ENCODE measurements at regions not wholly inside any gene's neighbourhood (a gene's known extent, or its start where the extent isn't known, plus 50 kb on each side); places are given as distances from the start of the nearest gene placed in this dataset.

GRCh38 chr2:129281791-129282530 lies 697.5 kb upstream of the RAB6C start:
- TF ChIP-seq CTCF (conservative IDR thresholded peaks at IDR 0.05; ENCODE audit: low read depth, low read length), result no peak
- no peak for DNase-seq (ENCODE audit: low read depth)
- no peak overlapping the region for H3K4me3 ChIP-seq (ENCODE audit: low read depth, low read length)

GRCh38 chr2:129285012-129285411 lies 694.5 kb upstream of the RAB6C start:
- no peak for DNase-seq (ENCODE audit: low read depth)
- H3K4me3 ChIP-seq (ENCODE audit: low read depth, low read length), result no peak overlapping the region
- no peak for TF ChIP-seq CTCF (conservative IDR thresholded peaks at IDR 0.05; ENCODE audit: low read depth, low read length)

- TF ChIP-seq CTCF (conservative IDR thresholded peaks at IDR 0.05; ENCODE audit: low read depth, low read length), result no peak
- no peak for DNase-seq (ENCODE audit: low read depth)
- no peak overlapping the region for H3K4me3 ChIP-seq (ENCODE audit: low read depth, low read length)
Measured at GRCh38 chr2:129293326-129293725, 686.1 kb upstream of the RAB6C start.

- DNase-seq (ENCODE audit: low read depth), result no peak
- no peak for TF ChIP-seq CTCF (conservative IDR thresholded peaks at IDR 0.05; ENCODE audit: low read depth, low read length)
- no peak overlapping the region for H3K4me3 ChIP-seq (ENCODE audit: low read depth, low read length)
Measured at GRCh38 chr2:129296396-129296795, 683.1 kb upstream of the RAB6C start.

- DNase-seq (ENCODE audit: low read depth), result no peak
- no peak for TF ChIP-seq CTCF (conservative IDR thresholded peaks at IDR 0.05; ENCODE audit: low read depth, low read length)
- no peak overlapping the region for H3K4me3 ChIP-seq (ENCODE audit: low read depth, low read length)
Measured at GRCh38 chr2:129296806-129297205, 682.7 kb upstream of the RAB6C start.

GRCh38 chr2:129297430-129297829 lies 682.0 kb upstream of the RAB6C start:
- H3K4me3 ChIP-seq (ENCODE audit: low read depth, low read length), result no peak overlapping the region
- TF ChIP-seq CTCF (conservative IDR thresholded peaks at IDR 0.05; ENCODE audit: low read depth, low read length), result no peak
- DNase-seq (ENCODE audit: low read depth), result no peak

GRCh38 chr2:129299338-129299737 lies 680.1 kb upstream of the RAB6C start:
- DNase-seq (ENCODE audit: low read depth), result no peak
- no peak overlapping the region for H3K4me3 ChIP-seq (ENCODE audit: low read depth, low read length)
- TF ChIP-seq CTCF (conservative IDR thresholded peaks at IDR 0.05; ENCODE audit: low read depth, low read length), result no peak

Measured in choroid plexus epithelial cell (primary cell).